Adrenal gland (tissue), 5 donors: ENCODE measurements at regions not wholly inside any gene's neighbourhood (a gene's known extent, or its start where the extent isn't known, plus 50 kb on each side); places are given as distances from the start of the nearest gene placed in this dataset.

Experiments
- CTCF ChIP-seq, 6 experiments: fragments of 450-650 bp in 4 of 6; fragments of 200-600 bp in 2 of 6; sonication (generic) in 1 of 6; IDR thresholded peaks; 1 replicate in 5 of 6; 2 replicates in 1 of 6; pipeline versions ENCODE4 v1.5.1 to v1.8.0; 2016 to 2021; ENCODE audit warnings: antibody characterized with exemption in 6 of 6, mild to moderate bottlenecking in 2 of 6, moderate library complexity in 1 of 6
- POLR2A ChIP-seq, 2 donors: fragments of 450-650 bp; IDR thresholded peaks; one replicate each; pipeline ENCODE4 v1.6.1; 2017; ENCODE audit warnings: antibody characterized with exemption in 2 of 2, mild to moderate bottlenecking in 2 of 2, moderate library complexity in 1 of 2
- donor health status: DM: no; HTN: no; CAD: no.

DNA sequence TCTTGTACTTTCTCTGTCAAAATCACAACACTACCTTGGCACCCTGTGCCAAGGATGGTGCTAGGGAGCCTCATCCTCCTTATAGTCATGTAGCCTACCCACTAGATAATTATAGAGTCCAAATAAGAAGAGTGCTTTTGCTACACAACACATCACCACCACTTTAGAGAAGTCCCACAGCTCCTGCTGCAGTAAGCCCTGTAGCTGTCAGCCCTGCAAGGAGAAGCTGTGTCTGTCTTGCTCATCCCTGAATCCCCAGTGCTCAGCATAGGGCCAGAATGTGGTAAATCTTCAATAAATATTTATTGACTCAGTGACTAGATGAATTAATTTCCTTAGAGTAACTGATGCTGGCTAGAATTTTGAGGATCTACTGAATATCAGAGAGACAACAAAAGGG is 190.8 kb downstream of the ZNF621 start:
- TF ChIP-seq CTCF (IDR thresholded peaks at IDR 0.05) (no peak), POLR2A (IDR thresholded peaks at IDR 0.05) (no peak)
